GM20000 (cell line): ENCODE measurements at regions not wholly inside any gene's neighbourhood (a gene's known extent, or its start where the extent isn't known, plus 50 kb on each side); places are given as distances from the start of the nearest gene placed in this dataset.

Experiments used
- DNase-seq: peaks from one replicate; pipeline ENCODE4 v3.0.0; 2012; ENCODE audit warnings: low spot score
- TF ChIP-seq, protein P1 (sequence below): IDR thresholded peaks from 2 replicates; pipeline ENCODE4 v1.5.1; 2012; ENCODE audit warnings: mild to moderate bottlenecking, control low read depth; ENCODE audit errors: extremely low read depth, missing control alignments

GRCh38 chr4:111991797-111992196, 153.5 kb upstream of the FAM241A start:
- no peak for DNase-seq
- TF ChIP-seq, protein P1, sequence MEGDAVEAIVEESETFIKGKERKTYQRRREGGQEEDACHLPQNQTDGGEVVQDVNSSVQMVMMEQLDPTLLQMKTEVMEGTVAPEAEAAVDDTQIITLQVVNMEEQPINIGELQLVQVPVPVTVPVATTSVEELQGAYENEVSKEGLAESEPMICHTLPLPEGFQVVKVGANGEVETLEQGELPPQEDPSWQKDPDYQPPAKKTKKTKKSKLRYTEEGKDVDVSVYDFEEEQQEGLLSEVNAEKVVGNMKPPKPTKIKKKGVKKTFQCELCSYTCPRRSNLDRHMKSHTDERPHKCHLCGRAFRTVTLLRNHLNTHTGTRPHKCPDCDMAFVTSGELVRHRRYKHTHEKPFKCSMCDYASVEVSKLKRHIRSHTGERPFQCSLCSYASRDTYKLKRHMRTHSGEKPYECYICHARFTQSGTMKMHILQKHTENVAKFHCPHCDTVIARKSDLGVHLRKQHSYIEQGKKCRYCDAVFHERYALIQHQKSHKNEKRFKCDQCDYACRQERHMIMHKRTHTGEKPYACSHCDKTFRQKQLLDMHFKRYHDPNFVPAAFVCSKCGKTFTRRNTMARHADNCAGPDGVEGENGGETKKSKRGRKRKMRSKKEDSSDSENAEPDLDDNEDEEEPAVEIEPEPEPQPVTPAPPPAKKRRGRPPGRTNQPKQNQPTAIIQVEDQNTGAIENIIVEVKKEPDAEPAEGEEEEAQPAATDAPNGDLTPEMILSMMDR: no peak

GRCh38 chr4:111992351-111993168, 152.7 kb upstream of the FAM241A start:
- DNase-seq: no peak
- TF ChIP-seq, protein P1: no peak

DNA sequence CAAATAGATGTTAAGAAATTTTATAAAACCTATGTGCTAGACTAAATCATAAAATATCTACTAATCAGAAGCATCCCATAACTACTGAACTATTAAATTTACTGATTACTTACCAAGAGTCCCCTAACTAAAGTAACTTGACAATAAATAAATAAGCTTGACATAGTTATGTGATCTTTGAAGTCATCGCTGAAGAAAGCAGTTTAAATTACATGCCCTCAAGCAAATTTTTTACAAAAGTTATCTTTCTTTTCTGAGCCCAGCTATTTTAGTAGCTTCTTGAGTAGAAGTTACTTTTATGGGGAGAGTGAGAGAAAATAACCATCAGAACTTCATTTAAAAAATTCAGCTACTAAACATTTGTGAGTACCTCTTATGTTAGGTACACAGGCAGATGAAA, 150.9 kb upstream of the FAM241A start:
- no peak for DNase-seq
- TF ChIP-seq, protein P1: no peak

- DNase-seq: no peak
- TF ChIP-seq, protein P1: no peak
Observed at GRCh38 chr4:111997785-111998184, 147.5 kb upstream of the FAM241A start.

DNA sequence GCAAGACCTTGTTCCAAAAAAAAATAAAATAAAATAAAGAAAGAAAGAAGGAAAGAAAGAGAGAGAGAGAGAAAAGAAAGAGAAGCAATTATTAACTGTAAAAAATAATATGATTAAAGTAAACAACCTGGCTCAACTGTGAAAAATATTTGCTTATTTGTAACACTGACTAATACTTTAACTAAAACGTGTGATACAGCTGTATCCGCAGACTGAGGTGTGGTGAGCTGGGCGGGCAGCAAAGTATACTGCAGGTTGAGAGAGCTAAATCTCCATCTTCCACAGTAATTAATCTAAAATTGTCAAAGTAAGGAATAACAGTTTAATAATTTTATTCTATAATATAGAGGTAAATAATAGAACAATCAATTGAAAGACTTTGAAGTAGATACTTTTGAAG, 145.5 kb upstream of the FAM241A start:
- TF ChIP-seq, protein P1: no peak
- no peak for DNase-seq

DNA sequence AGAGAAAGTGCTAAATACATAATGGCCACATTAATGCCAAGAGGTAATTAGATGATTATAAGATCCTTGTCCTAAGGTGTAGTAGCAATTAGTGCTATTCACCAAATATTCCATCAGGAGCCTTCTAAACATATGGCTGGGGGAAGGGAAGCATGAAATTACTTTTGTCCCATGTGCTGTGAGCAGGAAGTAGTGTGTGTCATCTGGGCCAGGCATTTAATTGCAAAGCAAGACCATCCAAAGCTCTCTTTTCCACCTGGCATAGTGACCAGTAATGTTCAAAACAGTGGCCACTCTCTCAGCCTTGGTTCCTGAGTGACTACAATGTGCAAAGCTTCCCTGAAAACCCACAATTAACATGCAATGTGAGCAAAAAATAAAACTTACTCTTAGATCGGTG, 144.2 kb upstream of the FAM241A start:
- TF ChIP-seq, protein P1: no peak
- DNase-seq: no peak

DNA sequence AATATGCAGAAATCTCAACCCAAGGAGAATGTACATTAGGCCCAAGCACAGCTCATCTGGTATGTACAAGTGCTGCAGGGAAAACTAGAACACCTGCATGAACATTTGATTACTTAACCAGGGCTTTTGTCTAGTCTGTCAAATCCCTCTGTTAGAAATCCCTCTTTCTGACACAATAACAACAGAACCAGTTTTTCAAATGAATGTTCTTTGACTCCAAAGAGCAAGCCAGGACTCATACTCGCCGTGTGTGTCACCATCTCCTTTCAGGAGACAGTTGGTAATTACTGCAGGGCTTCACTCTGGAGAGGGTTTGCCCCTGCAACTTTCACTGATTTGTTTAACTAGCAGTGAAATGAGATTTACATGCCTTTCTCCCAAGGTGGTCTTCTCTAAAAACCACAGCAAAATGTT, 143.0 kb upstream of the FAM241A start:
- TF ChIP-seq, protein P1: no peak

More for the DNA sequence above, 143.0 kb upstream of the FAM241A start:
- no peak for DNase-seq
